HCT116 (cell line): ENCODE measurements at regions not wholly inside any gene's neighbourhood (a gene's known extent, or its start where the extent isn't known, plus 50 kb on each side); places are given as distances from the start of the nearest gene placed in this dataset.

Source experiments
- ATAC-seq: fragments of 200-7000 bp; cut with Tn5 transposase; 2 replicates; pipeline ENCODE4 v1.9.1; 2020; ENCODE audit warnings: mild to moderate bottlenecking, moderate library complexity
- BruUV-seq: library from RNA; stranded (reverse); fragments of 400-500 nt; replicated peaks from 2 replicates; lab custom pipeline; 2021; lab: Mats Ljungman, UMichigan
- CTCF ChIA-PET: fragments of 300-600 bp; sonication (Branson Sonifier 250); formaldehyde crosslinking; loops from one replicate; lab custom pipeline; 2021; ENCODE audit warnings: antibody characterized with exemption; lab: Charles Lee
- POLR2A ChIA-PET: fragments of 300-600, 350-600 bp; sonication (Branson Sonifier 250); formaldehyde crosslinking; loops from one replicate; lab custom pipeline; 2021; ENCODE audit warnings: antibody characterized with exemption; lab: Charles Lee
- RAD21 ChIA-PET, 2 experiments: fragments of 300-600 bp; sonication (Branson Sonifier 250); formaldehyde crosslinking; loops; one replicate each; lab custom pipeline; 2023; ENCODE audit warnings: low total read pairs in 2 of 2; ENCODE audit not compliant: uncharacterized antibody in 2 of 2, unreplicated experiment in 2 of 2, low non-redundant PET in 1 of 2; lab: Charles Lee
- DNase-seq: peaks from one replicate; pipeline ENCODE4 v3.0.0-alpha.2; 2010; ENCODE audit warnings: low read depth, low spot score
- H2AFZ ChIP-seq: fragments of 200-600 bp; shearing (Covaris generic), sonication (generic); 2 replicates; pipeline ENCODE4 v1.6.1; 2017; ENCODE audit warnings: low read depth, mixed run types, mixed read lengths, antibody characterized with exemption, low read length; ENCODE audit not compliant: poor library complexity, severe bottlenecking
- H3K27ac ChIP-seq: 2 replicates; pipeline ENCODE4 v1.5.1; 2012; ENCODE audit warnings: low read depth, low read length
- H3K27me3 ChIP-seq: fragments of 200-600 bp; sonication (generic); 2 replicates; pipeline ENCODE4 v1.6.1; 2016; ENCODE audit warnings: mixed run types, low read length, mixed read lengths; ENCODE audit not compliant: insufficient read depth
- H3K36me3 ChIP-seq, 2 experiments: fragments of 200-500 bp in 1 of 2; fragments of 200-600 bp in 1 of 2; sonication (Bioruptor generic) in 1 of 2; sonication (generic) in 1 of 2; 2 replicates each; pipeline versions ENCODE4 v1.5.1 to v1.6.1; 2014 to 2016; ENCODE audit warnings: low read length in 2 of 2, inconsistent platforms in 1 of 2, mixed read lengths in 1 of 2, mixed run types in 1 of 2; ENCODE audit not compliant: insufficient read depth in 2 of 2, control insufficient read depth in 1 of 2
- H3K4me1 ChIP-seq, 2 experiments: fragments of 200-600 bp in 1 of 2; sonication (generic) in 1 of 2; 2 replicates each; pipeline versions ENCODE4 v1.5.1 to v1.6.1; 2012 to 2017; ENCODE audit warnings: low read length in 2 of 2, inconsistent platforms in 1 of 2, mild to moderate bottlenecking in 1 of 2, mixed read lengths in 1 of 2, mixed run types in 1 of 2, moderate library complexity in 1 of 2; ENCODE audit not compliant: insufficient read depth in 2 of 2, control insufficient read depth in 1 of 2
- H3K4me2 ChIP-seq: fragments of 200-600 bp; sonication (generic); 2 replicates; pipeline ENCODE4 v1.6.1; 2017; ENCODE audit warnings: mixed run types, low read length, mixed read lengths
- H3K4me3 ChIP-seq, 2 experiments: fragments of 200-600 bp in 1 of 2; sonication (generic) in 1 of 2; replicated peaks in 1 of 2; 2 replicates each; pipeline ENCODE4 v1.5.1; 2011 to 2016; ENCODE audit warnings: low read length in 2 of 2, control low read depth in 1 of 2, low read depth in 1 of 2, mild to moderate bottlenecking in 1 of 2, mixed read lengths in 1 of 2, mixed run types in 1 of 2
- H3K79me2 ChIP-seq: fragments of 200-600 bp; sonication (generic); 2 replicates; pipeline ENCODE4 v1.6.1; 2017; ENCODE audit warnings: mild to moderate bottlenecking, mixed run types, low read length, moderate library complexity, mixed read lengths; ENCODE audit not compliant: insufficient read depth
- H3K9ac ChIP-seq: fragments of 200-600 bp; sonication (generic); 2 replicates; pipeline ENCODE4 v1.6.1; 2016; ENCODE audit warnings: low read length, mixed read lengths
- H3K9me2 ChIP-seq: fragments of 200-600 bp; sonication (generic), shearing (Covaris generic); 2 replicates; pipeline ENCODE4 v1.6.1; 2017; ENCODE audit warnings: mixed run types, mild to moderate bottlenecking, moderate library complexity; ENCODE audit not compliant: insufficient read depth
- H3K9me3 ChIP-seq, 2 experiments: fragments of 200-500 bp in 1 of 2; fragments of 200-600 bp in 1 of 2; sonication (Bioruptor generic) in 1 of 2; sonication (generic) in 1 of 2; 2 replicates each; pipeline ENCODE4 v1.6.1; 2014 to 2017; ENCODE audit warnings: low read length in 2 of 2, mixed read lengths in 2 of 2, inconsistent platforms in 1 of 2, low read depth in 1 of 2, mild to moderate bottlenecking in 1 of 2, mixed run types in 1 of 2, moderate library complexity in 1 of 2; ENCODE audit not compliant: control insufficient read depth in 1 of 2, insufficient read depth in 1 of 2
- H4K20me1 ChIP-seq: fragments of 200-600 bp; sonication (generic), shearing (Covaris generic); 2 replicates; pipeline ENCODE4 v1.6.1; 2017; ENCODE audit warnings: mixed run types, mild to moderate bottlenecking, moderate library complexity; ENCODE audit not compliant: insufficient read depth
- CBX3 ChIP-seq: IDR thresholded peaks from 2 replicates; pipeline ENCODE4 v1.6.1; 2012; ENCODE audit warnings: low read depth
- CEBPB ChIP-seq: IDR thresholded peaks from 2 replicates; pipeline ENCODE4 v1.6.1; 2012; ENCODE audit warnings: low read depth
- EGR1 ChIP-seq: IDR thresholded peaks from 2 replicates; pipeline ENCODE4 v1.6.1; 2012; ENCODE audit warnings: low read depth
- ELF1 ChIP-seq: IDR thresholded peaks from 2 replicates; pipeline ENCODE4 v1.6.1; 2012; ENCODE audit warnings: low read depth, borderline replicate concordance
- EZH2 ChIP-seq: fragments of 200-600 bp; sonication (generic); IDR thresholded peaks from 2 replicates; pipeline ENCODE4 v1.6.1; 2017; ENCODE audit warnings: antibody characterized with exemption, mixed run types
- EZH2phosphoT487 ChIP-seq: fragments of 200-600 bp; IDR thresholded peaks from 2 replicates; pipeline ENCODE4 v1.6.1; 2018; ENCODE audit warnings: antibody characterized with exemption, borderline replicate concordance
- FOSL1 ChIP-seq: IDR thresholded peaks from 2 replicates; pipeline ENCODE4 v1.6.1; 2012; ENCODE audit warnings: low read depth
- JUND ChIP-seq: IDR thresholded peaks from 2 replicates; pipeline ENCODE4 v1.6.1; 2012
- POLR2A ChIP-seq: IDR thresholded peaks from 2 replicates; pipeline ENCODE4 v1.7.0; 2011; ENCODE audit warnings: borderline replicate concordance; ENCODE audit not compliant: insufficient read depth, insufficient read length; ENCODE audit errors: extremely low read depth
- POLR2AphosphoS5 ChIP-seq: IDR thresholded peaks from 2 replicates; pipeline ENCODE4 v1.6.1; 2011; ENCODE audit warnings: mild to moderate bottlenecking, low read depth, low read length, moderate library complexity
- RAD21 ChIP-seq: IDR thresholded peaks from 2 replicates; pipeline ENCODE4 v1.6.1; 2012; ENCODE audit warnings: low read depth, mild to moderate bottlenecking
- SIN3A ChIP-seq: IDR thresholded peaks from 2 replicates; pipeline ENCODE4 v1.6.1; 2012; ENCODE audit warnings: low read depth
- SP1 ChIP-seq: IDR thresholded peaks from 2 replicates; pipeline ENCODE4 v1.6.1; 2012; ENCODE audit warnings: low read depth
- SRF ChIP-seq: IDR thresholded peaks from 2 replicates; pipeline ENCODE4 v1.6.1; 2012; ENCODE audit warnings: low read depth
- TCF7L2 ChIP-seq: IDR thresholded peaks from 2 replicates; pipeline ENCODE4 v1.7.0; 2011; ENCODE audit warnings: borderline replicate concordance, inconsistent platforms; ENCODE audit not compliant: insufficient read depth, insufficient read length; ENCODE audit errors: extremely low read depth
- ZFX ChIP-seq: fragments of 450-650 bp; IDR thresholded peaks from 2 replicates; pipeline ENCODE4 v1.6.1; 2017
- ZNF274 ChIP-seq: fragments of 200-500 bp; sonication (Bioruptor generic); IDR thresholded peaks from 2 replicates; pipeline ENCODE4 v1.6.1; 2014; ENCODE audit warnings: mild to moderate bottlenecking, low read depth, low read length, inconsistent platforms
- intact Hi-C: fragments of 100-400 bp; cut with micrococcal nuclease; formaldehyde crosslinking; loops from 2 replicates; pipeline ENCODE4 v1.10.0; 2022
- TF ChIP-seq, protein P1 (sequence below): IDR thresholded peaks from 2 replicates; pipeline ENCODE4 v1.6.1; 2012
- TF ChIP-seq, protein P2 (sequence below), 3 experiments: fragments of 200-600 bp in 1 of 3; sonication (generic) in 1 of 3; IDR thresholded peaks in 2 of 3; conservative IDR thresholded peaks in 1 of 3; 2 replicates each; pipeline ENCODE4 v1.5.1; 2012 to 2017; ENCODE audit warnings: low read depth in 2 of 3, low read length in 2 of 3, antibody characterized with exemption in 1 of 3, borderline replicate concordance in 1 of 3, control low read depth in 1 of 3, mild to moderate bottlenecking in 1 of 3, mixed read lengths in 1 of 3, mixed run types in 1 of 3, moderate library complexity in 1 of 3; ENCODE audit not compliant: insufficient read depth in 1 of 3
- TF ChIP-seq, protein P3 (sequence below): IDR thresholded peaks from 2 replicates; pipeline ENCODE4 v1.6.1; 2011; ENCODE audit warnings: mild to moderate bottlenecking, low read length, moderate library complexity; ENCODE audit not compliant: insufficient replicate concordance; ENCODE audit errors: extremely low read depth

DNA sequence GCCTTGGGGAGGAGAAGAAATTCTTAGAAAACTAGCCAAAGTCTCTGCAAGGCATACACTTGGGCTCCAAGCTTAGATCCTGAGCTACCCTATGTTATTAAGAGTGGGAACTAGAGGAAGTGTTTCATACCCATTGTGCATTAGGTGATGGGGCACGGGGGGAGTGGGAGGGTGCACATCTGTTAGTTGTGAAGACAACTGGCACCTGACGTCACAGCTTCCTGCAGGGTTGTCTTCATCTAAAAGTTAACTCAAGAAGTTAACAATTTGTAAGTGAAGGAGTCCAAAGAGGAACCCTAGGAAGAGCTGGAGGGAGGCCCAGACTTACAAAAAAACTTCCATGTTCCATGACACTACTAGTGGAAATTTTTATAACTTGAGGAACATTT, 158.1 kb downstream of the ADRA2A start:
- intact Hi-C loops, result no loop called here
- TF ChIP-seq JUND (no peak), RAD21 (no peak), TCF7L2 (no peak), POLR2A (no peak), CBX3 (no peak), ELF1 (no peak), SIN3A (no peak), CEBPB (no peak), POLR2AphosphoS5 (no peak), SRF (no peak), EZH2phosphoT487 (no peak), EZH2 (no peak), ZNF274 (no peak), FOSL1 (no peak), EGR1 (no peak), ZFX (no peak), SP1 (no peak)
- TF ChIP-seq, protein P1, sequence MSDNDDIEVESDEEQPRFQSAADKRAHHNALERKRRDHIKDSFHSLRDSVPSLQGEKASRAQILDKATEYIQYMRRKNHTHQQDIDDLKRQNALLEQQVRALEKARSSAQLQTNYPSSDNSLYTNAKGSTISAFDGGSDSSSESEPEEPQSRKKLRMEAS, result no peak
- TF ChIP-seq, protein P2, sequence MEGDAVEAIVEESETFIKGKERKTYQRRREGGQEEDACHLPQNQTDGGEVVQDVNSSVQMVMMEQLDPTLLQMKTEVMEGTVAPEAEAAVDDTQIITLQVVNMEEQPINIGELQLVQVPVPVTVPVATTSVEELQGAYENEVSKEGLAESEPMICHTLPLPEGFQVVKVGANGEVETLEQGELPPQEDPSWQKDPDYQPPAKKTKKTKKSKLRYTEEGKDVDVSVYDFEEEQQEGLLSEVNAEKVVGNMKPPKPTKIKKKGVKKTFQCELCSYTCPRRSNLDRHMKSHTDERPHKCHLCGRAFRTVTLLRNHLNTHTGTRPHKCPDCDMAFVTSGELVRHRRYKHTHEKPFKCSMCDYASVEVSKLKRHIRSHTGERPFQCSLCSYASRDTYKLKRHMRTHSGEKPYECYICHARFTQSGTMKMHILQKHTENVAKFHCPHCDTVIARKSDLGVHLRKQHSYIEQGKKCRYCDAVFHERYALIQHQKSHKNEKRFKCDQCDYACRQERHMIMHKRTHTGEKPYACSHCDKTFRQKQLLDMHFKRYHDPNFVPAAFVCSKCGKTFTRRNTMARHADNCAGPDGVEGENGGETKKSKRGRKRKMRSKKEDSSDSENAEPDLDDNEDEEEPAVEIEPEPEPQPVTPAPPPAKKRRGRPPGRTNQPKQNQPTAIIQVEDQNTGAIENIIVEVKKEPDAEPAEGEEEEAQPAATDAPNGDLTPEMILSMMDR (IDR thresholded peaks at IDR 0.05 in 2 of 3, conservative IDR thresholded peaks at IDR 0.05 in 1 of 3; ENCODE audit: borderline replicate concordance in 1 of 3, insufficient read depth in 1 of 3, low read depth in 2 of 3, low read length in 2 of 3), result no peak
- TF ChIP-seq, protein P3, sequence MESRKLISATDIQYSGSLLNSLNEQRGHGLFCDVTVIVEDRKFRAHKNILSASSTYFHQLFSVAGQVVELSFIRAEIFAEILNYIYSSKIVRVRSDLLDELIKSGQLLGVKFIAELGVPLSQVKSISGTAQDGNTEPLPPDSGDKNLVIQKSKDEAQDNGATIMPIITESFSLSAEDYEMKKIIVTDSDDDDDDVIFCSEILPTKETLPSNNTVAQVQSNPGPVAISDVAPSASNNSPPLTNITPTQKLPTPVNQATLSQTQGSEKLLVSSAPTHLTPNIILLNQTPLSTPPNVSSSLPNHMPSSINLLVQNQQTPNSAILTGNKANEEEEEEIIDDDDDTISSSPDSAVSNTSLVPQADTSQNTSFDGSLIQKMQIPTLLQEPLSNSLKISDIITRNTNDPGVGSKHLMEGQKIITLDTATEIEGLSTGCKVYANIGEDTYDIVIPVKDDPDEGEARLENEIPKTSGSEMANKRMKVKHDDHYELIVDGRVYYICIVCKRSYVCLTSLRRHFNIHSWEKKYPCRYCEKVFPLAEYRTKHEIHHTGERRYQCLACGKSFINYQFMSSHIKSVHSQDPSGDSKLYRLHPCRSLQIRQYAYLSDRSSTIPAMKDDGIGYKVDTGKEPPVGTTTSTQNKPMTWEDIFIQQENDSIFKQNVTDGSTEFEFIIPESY, result no peak
- Histone ChIP-seq H3K9me2 (no peaks in the 10 kb centered on the region; the same call in 1 of the 2 replicates), H4K20me1 (no peaks in the 10 kb centered on the region), H3K79me2 (no peaks in the 10 kb centered on the region), H3K36me3 (no peaks in the 10 kb centered on the region), H3K27me3 (peaks cover 15% of the 10 kb centered on the region; the same call in 1 of the 2 replicates), H3K9ac (no peak overlapping the region), H2AFZ (no peak overlapping the region), H3K4me2 (no peak overlapping the region), H3K4me1 (no peaks in the 10 kb centered on the region), H3K4me3 (no peak overlapping the region), H3K9me3 (no peaks in the 10 kb centered on the region), H3K27ac (no peak overlapping the region)
- ATAC-seq (no peak), DNase-seq (no peak)
- POLR2A ChIA-PET, result no interaction called here
- CTCF ChIA-PET, result no interaction called here
- no TSS peak for BruUV-seq
- RAD21 ChIA-PET, result no interaction called here
